Panc1 (cell line): ENCODE measurements at regions not wholly inside any gene's neighbourhood (a gene's known extent, or its start where the extent isn't known, plus 50 kb on each side); places are given as distances from the start of the nearest gene placed in this dataset.

Experiments
- ATAC-seq: fragments of 200-7000 bp; cut with Tn5 transposase; 2 replicates; pipeline ENCODE4 v1.9.1; 2020; ENCODE audit warnings: mild to moderate bottlenecking, moderate library complexity
- BruUV-seq: library from RNA; stranded (reverse); fragments of 400-500 nt; replicated peaks from 2 replicates; lab custom pipeline; 2021; lab: Mats Ljungman, UMichigan
- CTCF ChIA-PET: fragments of 300-600 bp; sonication (Branson Sonifier 250); formaldehyde crosslinking; loops from one replicate; lab custom pipeline; 2022; ENCODE audit warnings: antibody characterized with exemption; lab: Charles Lee
- POLR2A ChIA-PET: fragments of 300-600 bp; sonication (Branson Sonifier 250); formaldehyde crosslinking; loops from one replicate; lab custom pipeline; 2022; ENCODE audit warnings: antibody characterized with exemption; lab: Charles Lee
- DNase-seq: peaks from one replicate; pipeline ENCODE4 v3.0.0-alpha.2; 2010; ENCODE audit warnings: low read depth, low spot score
- H3K27ac ChIP-seq: 2 replicates; pipeline ENCODE4 v1.5.1; 2011; ENCODE audit warnings: mild to moderate bottlenecking, low read length, inconsistent platforms
- H3K27me3 ChIP-seq: fragments of 200-500 bp; sonication (Bioruptor generic); 2 replicates; pipeline ENCODE4 v1.6.0; 2014; ENCODE audit warnings: low read length, inconsistent platforms; ENCODE audit not compliant: control insufficient read depth, insufficient read depth
- H3K36me3 ChIP-seq: fragments of 200-500 bp; sonication (Bioruptor generic); 2 replicates; pipeline ENCODE4 v1.5.1; 2014; ENCODE audit warnings: inconsistent platforms, mild to moderate bottlenecking, low read length, moderate library complexity; ENCODE audit not compliant: control insufficient read depth, insufficient read depth
- H3K4me1 ChIP-seq: 2 replicates; pipeline ENCODE4 v1.5.1; 2011; ENCODE audit warnings: inconsistent platforms, mild to moderate bottlenecking, low read length, moderate library complexity; ENCODE audit not compliant: control insufficient read depth, insufficient read depth
- H3K4me3 ChIP-seq, 2 experiments: 2 replicates each; pipeline ENCODE4 v1.5.1; 2011 to 2012; ENCODE audit warnings: low read depth in 2 of 2, low read length in 2 of 2, mild to moderate bottlenecking in 2 of 2, inconsistent platforms in 1 of 2, moderate library complexity in 1 of 2
- H3K9me3 ChIP-seq: fragments of 200-500 bp; sonication (Bioruptor generic); 2 replicates; pipeline ENCODE4 v1.5.1; 2014; ENCODE audit warnings: low read depth, mild to moderate bottlenecking, inconsistent platforms, low read length, moderate library complexity; ENCODE audit not compliant: control insufficient read depth, insufficient read depth
- REST ChIP-seq, 2 experiments: IDR thresholded peaks; 2 replicates each; pipeline ENCODE4 v1.6.1; 2011 to 2012; ENCODE audit warnings: low read depth in 2 of 2, control low read depth in 1 of 2, low read length in 1 of 2, mild to moderate bottlenecking in 1 of 2, moderate library complexity in 1 of 2; ENCODE audit not compliant: insufficient read depth in 1 of 2
- SIN3A ChIP-seq: IDR thresholded peaks from 2 replicates; pipeline ENCODE4 v1.6.1; 2012; ENCODE audit warnings: low read depth, mild to moderate bottlenecking, low read length, moderate library complexity, borderline replicate concordance; ENCODE audit not compliant: insufficient read depth
- TCF7L2 ChIP-seq: IDR thresholded peaks from 2 replicates; pipeline ENCODE4 v1.6.1; 2011; ENCODE audit warnings: mild to moderate bottlenecking, low read depth, low read length, inconsistent platforms
- in situ Hi-C: cut with HindIII; loops from 2 replicates; pipeline ENCODE4 v1.10.0; 2016; ENCODE audit warnings: low sequenced_read_pairs, low pct_unique_long_range_greater_than_20kb
- intact Hi-C: fragments of 100-400 bp; cut with micrococcal nuclease; formaldehyde crosslinking; loops from one replicate; pipeline ENCODE4 v1.10.0; 2022; ENCODE audit not compliant: unreplicated experiment
- TF ChIP-seq, protein P1 (sequence below): fragments of 450-650 bp; IDR thresholded peaks from 2 replicates; pipeline ENCODE4 v1.5.1; 2017; ENCODE audit warnings: mild to moderate bottlenecking

GRCh38 chr7:34219153-34219718, 313.9 kb downstream of the BMPER start:
- Histone ChIP-seq H3K36me3 (no peaks in the 10 kb centered on the region), H3K27ac (no peak overlapping the region), H3K4me3 (no peak overlapping the region), H3K27me3 (no peaks in the 10 kb centered on the region), H3K4me1 (no peaks in the 10 kb centered on the region), H3K9me3 (no peaks in the 10 kb centered on the region)
- in situ Hi-C loops, result no loop called here
- ChIA-PET POLR2A (no interaction called here), CTCF (interaction anchor here (0.6 kb wide), 1 partner anchor 248 kb away, joined by 6 read pairs; no protein-coding TSS in a partner anchor)
- no TSS peak for BruUV-seq
- intact Hi-C loops, result no loop called here
- TF ChIP-seq REST (IDR thresholded peaks at IDR 0.05; ENCODE audit: insufficient read depth in 1 of 2, low read depth in 2 of 2, low read length in 1 of 2), result no peak
- TF ChIP-seq, protein P1, sequence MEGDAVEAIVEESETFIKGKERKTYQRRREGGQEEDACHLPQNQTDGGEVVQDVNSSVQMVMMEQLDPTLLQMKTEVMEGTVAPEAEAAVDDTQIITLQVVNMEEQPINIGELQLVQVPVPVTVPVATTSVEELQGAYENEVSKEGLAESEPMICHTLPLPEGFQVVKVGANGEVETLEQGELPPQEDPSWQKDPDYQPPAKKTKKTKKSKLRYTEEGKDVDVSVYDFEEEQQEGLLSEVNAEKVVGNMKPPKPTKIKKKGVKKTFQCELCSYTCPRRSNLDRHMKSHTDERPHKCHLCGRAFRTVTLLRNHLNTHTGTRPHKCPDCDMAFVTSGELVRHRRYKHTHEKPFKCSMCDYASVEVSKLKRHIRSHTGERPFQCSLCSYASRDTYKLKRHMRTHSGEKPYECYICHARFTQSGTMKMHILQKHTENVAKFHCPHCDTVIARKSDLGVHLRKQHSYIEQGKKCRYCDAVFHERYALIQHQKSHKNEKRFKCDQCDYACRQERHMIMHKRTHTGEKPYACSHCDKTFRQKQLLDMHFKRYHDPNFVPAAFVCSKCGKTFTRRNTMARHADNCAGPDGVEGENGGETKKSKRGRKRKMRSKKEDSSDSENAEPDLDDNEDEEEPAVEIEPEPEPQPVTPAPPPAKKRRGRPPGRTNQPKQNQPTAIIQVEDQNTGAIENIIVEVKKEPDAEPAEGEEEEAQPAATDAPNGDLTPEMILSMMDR, result no peak
- no peak for TF ChIP-seq TCF7L2
- no peak for TF ChIP-seq SIN3A
- no peak for ATAC-seq
- DNase-seq, result no peak

DNA sequence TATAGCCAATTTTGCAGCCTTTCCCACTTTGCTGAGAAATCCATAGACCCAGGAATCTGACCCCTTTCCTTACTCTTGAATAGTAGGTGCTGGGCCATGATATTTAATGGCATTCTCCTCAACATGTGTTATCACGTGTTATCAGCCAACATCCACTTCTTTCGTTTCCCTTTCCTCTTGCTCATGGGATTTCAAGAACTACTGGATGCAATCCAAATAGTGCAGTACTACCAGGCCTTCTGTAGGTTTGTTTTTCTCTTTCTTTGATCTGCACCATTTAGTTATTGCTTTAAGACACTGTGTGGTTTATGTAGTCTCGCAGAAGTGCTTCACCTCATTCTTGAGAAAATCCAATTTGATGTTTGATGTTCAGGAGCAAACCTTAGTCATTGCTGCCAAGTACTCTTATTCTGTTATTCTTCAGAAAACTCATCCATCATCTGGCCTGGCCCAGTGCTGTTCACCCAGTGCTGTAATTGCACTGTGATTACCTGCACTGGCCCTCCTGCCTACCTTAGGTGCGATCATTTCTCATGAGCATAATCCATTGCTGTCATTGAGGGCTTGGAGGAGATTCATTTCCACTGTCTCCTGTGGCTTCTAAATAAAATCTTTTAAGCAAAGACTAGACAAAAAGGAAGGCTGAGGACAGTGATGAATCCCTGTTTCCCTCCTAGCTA, 315.3 kb downstream of the BMPER start:
- intact Hi-C loops, result no loop called here
- Histone ChIP-seq H3K27ac (no peak overlapping the region), H3K9me3 (no peaks in the 10 kb centered on the region), H3K36me3 (no peaks in the 10 kb centered on the region), H3K4me1 (no peaks in the 10 kb centered on the region), H3K4me3 (no peak overlapping the region), H3K27me3 (no peaks in the 10 kb centered on the region)
- no peak for DNase-seq
- no peak for ATAC-seq
- in situ Hi-C loops, result no loop called here
- no peak for TF ChIP-seq REST (IDR thresholded peaks at IDR 0.05; ENCODE audit: insufficient read depth in 1 of 2, low read depth in 2 of 2, low read length in 1 of 2)
- ChIA-PET POLR2A (no interaction called here), CTCF (no interaction called here)
- no TSS peak for BruUV-seq
